Endothelial cell of umbilical vein (primary cell): ENCODE measurements at regions not wholly inside any gene's neighbourhood (a gene's known extent, or its start where the extent isn't known, plus 50 kb on each side); places are given as distances from the start of the nearest gene placed in this dataset.

ENCODE experiments used
- BruUV-seq: library from RNA; stranded (reverse); fragments of 400-500 nt; replicated peaks from 2 replicates; lab custom pipeline; 2021; lab: Mats Ljungman, UMichigan
- CTCF ChIA-PET: fragments of 300-600, 350-600 bp; sonication (Branson Sonifier 250); formaldehyde crosslinking; loops from one replicate; lab custom pipeline; 2021; ENCODE audit warnings: antibody characterized with exemption, inconsistent platforms; lab: Charles Lee
- POLR2A ChIA-PET: fragments of 300-600, 350-600 bp; sonication (Branson Sonifier 250); formaldehyde crosslinking; loops from one replicate; lab custom pipeline; 2021; ENCODE audit warnings: antibody characterized with exemption, inconsistent platforms; lab: Charles Lee
- DNase-seq: peaks from one replicate; pipeline ENCODE4 v3.0.0-alpha.2; 2011; ENCODE audit warnings: low read depth, low spot score
- FAIRE-seq: peaks from 2 replicates; lab custom pipeline; 2011; peaks lifted over from hg19 to GRCh38; lab: Jason Lieb, UNC
- H2AFZ ChIP-seq: 2 replicates; pipeline ENCODE4 v1.6.0; 2012; ENCODE audit warnings: low read depth, low read length, control low read depth, inconsistent platforms
- H3K27ac ChIP-seq: 2 replicates; pipeline ENCODE4 v1.5.1; 2011; ENCODE audit warnings: low read depth, mild to moderate bottlenecking, control low read depth, low read length, moderate library complexity; ENCODE audit not compliant: insufficient read depth
- H3K27me3 ChIP-seq, 2 experiments: 2 replicates each; pipeline versions ENCODE4 v1.6.0 to v1.6.1; 2011; ENCODE audit warnings: low read length in 2 of 2, mixed read lengths in 1 of 2; ENCODE audit not compliant: control insufficient read depth in 2 of 2, insufficient read depth in 2 of 2
- H3K36me3 ChIP-seq, 2 experiments: 2 replicates in 1 of 2; 3 replicates in 1 of 2; pipeline ENCODE4 v1.5.1; 2011; ENCODE audit warnings: low read length in 2 of 2, mild to moderate bottlenecking in 1 of 2, moderate library complexity in 1 of 2; ENCODE audit not compliant: control insufficient read depth in 2 of 2, insufficient read depth in 2 of 2; ENCODE audit errors: extremely low read depth in 1 of 2
- H3K4me1 ChIP-seq: 3 replicates; pipeline ENCODE4 v1.5.1; 2011; ENCODE audit warnings: mild to moderate bottlenecking, low read length; ENCODE audit not compliant: control insufficient read depth, insufficient read depth; ENCODE audit errors: extremely low read depth
- H3K4me2 ChIP-seq: 2 replicates; pipeline ENCODE4 v1.6.1; 2011; ENCODE audit warnings: low read length, control low read depth, mixed read lengths; ENCODE audit not compliant: insufficient read depth
- H3K4me3 ChIP-seq, 3 experiments: fragments of 200-600 bp in 1 of 3; sonication (generic), shearing (Covaris generic) in 1 of 3; replicated peaks in 1 of 3; 2 replicates each; pipeline ENCODE4 v1.5.1; 2011 to 2016; ENCODE audit warnings: control low read depth in 3 of 3, low read length in 3 of 3, mild to moderate bottlenecking in 2 of 3, inconsistent platforms in 1 of 3, low read depth in 1 of 3, moderate library complexity in 1 of 3; ENCODE audit not compliant: insufficient read depth in 1 of 3
- H3K79me2 ChIP-seq: 2 replicates; pipeline ENCODE4 v1.6.0; 2012; ENCODE audit warnings: low read length, inconsistent platforms; ENCODE audit not compliant: control insufficient read depth, insufficient read depth
- H3K9ac ChIP-seq: replicated peaks from 2 replicates; pipeline ENCODE3; 2011; ENCODE audit warnings: low read length, control low read depth; ENCODE audit not compliant: insufficient read depth; ENCODE audit errors: extremely low read depth
- H3K9me1 ChIP-seq: replicated peaks from 3 replicates; pipeline ENCODE4 v1.6.0; 2011; ENCODE audit warnings: mild to moderate bottlenecking, low read length; ENCODE audit not compliant: control insufficient read depth, insufficient read depth; ENCODE audit errors: extremely low read depth
- H3K9me3 ChIP-seq: replicated peaks from 2 replicates; pipeline ENCODE4 v1.5.1; 2012; ENCODE audit warnings: low read length, inconsistent platforms; ENCODE audit not compliant: control insufficient read depth, insufficient read depth
- H4K20me1 ChIP-seq: replicated peaks from 2 replicates; pipeline ENCODE3; 2011; ENCODE audit warnings: mild to moderate bottlenecking, low read length; ENCODE audit not compliant: control insufficient read depth, insufficient read depth; ENCODE audit errors: extremely low read depth
- EZH2 ChIP-seq: IDR thresholded peaks from 2 replicates; pipeline ENCODE4 v1.6.1; 2012; ENCODE audit warnings: borderline replicate concordance, low read depth, mild to moderate bottlenecking, moderate library complexity, low read length, inconsistent platforms; ENCODE audit not compliant: severe bottlenecking
- FOS ChIP-seq: IDR thresholded peaks from 2 replicates; pipeline ENCODE4 v1.6.1; 2011; ENCODE audit warnings: mild to moderate bottlenecking, low read length, moderate library complexity, borderline replicate concordance; ENCODE audit not compliant: insufficient read depth
- GATA2 ChIP-seq: IDR thresholded peaks from 2 replicates; pipeline ENCODE4 v1.7.0; 2011; ENCODE audit warnings: low read depth, mild to moderate bottlenecking, moderate library complexity, mixed read lengths, low read length; ENCODE audit not compliant: insufficient read length, insufficient read depth
- JUN ChIP-seq: IDR thresholded peaks from 2 replicates; pipeline ENCODE4 v1.6.1; 2011; ENCODE audit warnings: borderline replicate concordance, low read depth; ENCODE audit not compliant: insufficient read length, insufficient read depth
- MYC ChIP-seq: IDR thresholded peaks from one replicate; pipeline ENCODE4 v1.6.1; 2011; ENCODE audit warnings: mild to moderate bottlenecking, low read depth, low read length
- POLR2A ChIP-seq: IDR thresholded peaks from 2 replicates; pipeline ENCODE4 v1.6.1; 2012; ENCODE audit warnings: low read depth, mild to moderate bottlenecking, control low read depth, low read length
- POLR2AphosphoS5 ChIP-seq: IDR thresholded peaks from 2 replicates; pipeline ENCODE4 v1.6.1; 2012; ENCODE audit warnings: low read depth, mild to moderate bottlenecking, control low read depth, low read length, moderate library complexity; ENCODE audit not compliant: insufficient read depth
- dilution Hi-C: fragments of 300-500 bp; cut with MboI; formaldehyde crosslinking; loops from one replicate; pipeline ENCODE4 v1.15.0; 2019; ENCODE audit warnings: low sequenced_read_pairs; ENCODE audit not compliant: extremely low pct_ligation_motif_present
- intact Hi-C: fragments of 100-400 bp; cut with micrococcal nuclease; formaldehyde crosslinking; loops from one replicate; pipeline ENCODE4 v1.10.0; 2022
- TF ChIP-seq, protein P1 (sequence below): IDR thresholded peaks from 2 replicates; pipeline ENCODE4 v1.6.1; 2011; ENCODE audit not compliant: insufficient read depth, insufficient read length
- TF ChIP-seq, protein P2 (sequence below), 2 donors: IDR thresholded peaks; 1 replicate in 1 of 2; 2 replicates in 1 of 2; pipeline ENCODE4 v1.5.1; 2011; ENCODE audit warnings: low read length in 2 of 2, mild to moderate bottlenecking in 2 of 2, moderate library complexity in 2 of 2, control low read depth in 1 of 2, inconsistent platforms in 1 of 2, low read depth in 1 of 2; ENCODE audit not compliant: insufficient read depth in 1 of 2; ENCODE audit errors: extremely low read depth in 1 of 2

DNA sequence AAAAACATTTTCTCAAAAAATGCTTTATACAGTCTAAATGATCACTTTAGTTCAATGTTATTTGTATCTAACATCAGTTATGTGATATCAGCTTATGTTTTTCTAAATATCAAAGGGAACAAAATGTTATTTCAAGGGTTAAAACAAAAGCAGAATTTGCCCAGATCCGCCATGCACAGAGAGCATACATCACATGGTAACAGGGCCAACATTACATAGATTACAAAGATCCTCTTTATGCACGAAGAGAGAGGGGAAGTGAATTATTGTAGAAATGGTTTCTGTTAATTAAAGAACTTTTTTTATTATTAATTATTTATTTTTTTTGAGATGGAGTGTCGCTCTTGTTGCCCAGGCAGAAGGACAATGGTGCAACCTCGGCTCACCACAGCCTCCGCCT, 100.8 kb upstream of the MME start:
- no peak overlapping the region for H2AFZ ChIP-seq
- H3K79me2 ChIP-seq: no peaks in the 10 kb centered on the region
- H4K20me1 ChIP-seq: no peaks in the 10 kb centered on the region
- no TSS peak for BruUV-seq
- ChIA-PET CTCF (interaction anchor here (1.7 kb wide), 1 partner anchor 10 kb away, joined by 4 read pairs; no protein-coding TSS in a partner anchor), POLR2A (no interaction called here)
- TF ChIP-seq GATA2 (no peak), POLR2A (no peak), MYC (no peak), EZH2 (no peak), POLR2AphosphoS5 (no peak), FOS (no peak), JUN (no peak)
- TF ChIP-seq, protein P1, sequence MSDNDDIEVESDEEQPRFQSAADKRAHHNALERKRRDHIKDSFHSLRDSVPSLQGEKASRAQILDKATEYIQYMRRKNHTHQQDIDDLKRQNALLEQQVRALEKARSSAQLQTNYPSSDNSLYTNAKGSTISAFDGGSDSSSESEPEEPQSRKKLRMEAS: no peak
- TF ChIP-seq, protein P2, sequence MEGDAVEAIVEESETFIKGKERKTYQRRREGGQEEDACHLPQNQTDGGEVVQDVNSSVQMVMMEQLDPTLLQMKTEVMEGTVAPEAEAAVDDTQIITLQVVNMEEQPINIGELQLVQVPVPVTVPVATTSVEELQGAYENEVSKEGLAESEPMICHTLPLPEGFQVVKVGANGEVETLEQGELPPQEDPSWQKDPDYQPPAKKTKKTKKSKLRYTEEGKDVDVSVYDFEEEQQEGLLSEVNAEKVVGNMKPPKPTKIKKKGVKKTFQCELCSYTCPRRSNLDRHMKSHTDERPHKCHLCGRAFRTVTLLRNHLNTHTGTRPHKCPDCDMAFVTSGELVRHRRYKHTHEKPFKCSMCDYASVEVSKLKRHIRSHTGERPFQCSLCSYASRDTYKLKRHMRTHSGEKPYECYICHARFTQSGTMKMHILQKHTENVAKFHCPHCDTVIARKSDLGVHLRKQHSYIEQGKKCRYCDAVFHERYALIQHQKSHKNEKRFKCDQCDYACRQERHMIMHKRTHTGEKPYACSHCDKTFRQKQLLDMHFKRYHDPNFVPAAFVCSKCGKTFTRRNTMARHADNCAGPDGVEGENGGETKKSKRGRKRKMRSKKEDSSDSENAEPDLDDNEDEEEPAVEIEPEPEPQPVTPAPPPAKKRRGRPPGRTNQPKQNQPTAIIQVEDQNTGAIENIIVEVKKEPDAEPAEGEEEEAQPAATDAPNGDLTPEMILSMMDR (IDR thresholded peaks at IDR 0.05; ENCODE audit: extremely low read depth in 1 of 2, insufficient read depth in 1 of 2, low read depth in 1 of 2, low read length in 2 of 2): no peak
- intact Hi-C loops: no loop called here
- dilution Hi-C loops: no loop called here
- H3K36me3 ChIP-seq: no peaks in the 10 kb centered on the region
- no peaks in the 10 kb centered on the region for H3K9me3 ChIP-seq
- H3K4me1 ChIP-seq: no peaks in the 10 kb centered on the region
- DNase-seq (no peak), FAIRE-seq (no peak)
- no peak overlapping the region for H3K4me3 ChIP-seq
- no peaks in the 10 kb centered on the region for H3K27me3 ChIP-seq
- H3K9me1 ChIP-seq: no peaks in the 10 kb centered on the region
- H3K27ac ChIP-seq: no peak overlapping the region
- no peak overlapping the region for H3K4me2 ChIP-seq
- H3K9ac ChIP-seq: no peak overlapping the region
